Myocyte (in vitro differentiated cells): ENCODE measurements at regions not wholly inside any gene's neighbourhood (a gene's known extent, or its start where the extent isn't known, plus 50 kb on each side); places are given as distances from the start of the nearest gene placed in this dataset.
A peak's percentile ranks its signal among the peaks of the same experiment; 100 is the strongest.

Experiments used
- DNase-seq: peaks from one replicate; pipeline ENCODE4 v3.0.0-alpha.2; 2012; ENCODE audit warnings: low read depth

DNA sequence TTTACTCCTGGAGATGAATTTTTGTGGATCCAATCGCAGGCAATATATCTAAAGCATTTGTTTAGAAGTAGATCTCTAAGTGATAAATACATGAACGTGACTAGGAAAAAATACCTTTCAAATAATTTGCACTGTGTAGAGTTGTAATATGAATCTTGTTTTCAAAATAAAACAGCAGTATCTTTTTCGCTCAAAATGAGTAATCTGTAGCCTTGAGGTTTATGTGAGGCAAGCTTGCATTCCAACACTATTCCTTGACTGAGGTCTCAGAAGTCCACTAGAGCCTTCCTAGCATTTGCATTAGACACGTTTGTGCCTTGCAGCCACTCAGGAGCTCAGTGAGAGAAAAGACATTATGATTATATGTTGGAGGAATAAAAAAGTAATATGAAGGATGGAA lies 138.3 kb upstream of the ROBO1 start:
- DNase-seq: peak; percentile 2

DNA sequence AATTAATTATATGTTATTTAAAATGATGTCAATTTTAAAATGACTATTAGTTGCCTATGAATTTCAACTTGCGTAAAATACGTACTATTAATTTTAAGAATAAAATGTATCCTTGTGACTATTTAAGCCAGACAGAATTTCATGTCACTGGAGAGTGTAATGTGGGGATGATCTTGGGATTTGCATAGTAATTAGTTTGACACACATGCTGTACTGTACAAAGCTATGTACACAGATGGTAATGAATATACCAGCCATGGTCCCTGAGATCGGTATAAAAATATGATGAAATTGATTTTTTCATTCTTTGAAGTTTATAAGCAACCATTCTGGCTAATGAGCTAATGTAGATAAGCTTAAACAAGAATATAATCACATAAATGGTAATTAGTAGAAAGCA lies 134.4 kb upstream of the ROBO1 start:
- DNase-seq: no peak

DNA sequence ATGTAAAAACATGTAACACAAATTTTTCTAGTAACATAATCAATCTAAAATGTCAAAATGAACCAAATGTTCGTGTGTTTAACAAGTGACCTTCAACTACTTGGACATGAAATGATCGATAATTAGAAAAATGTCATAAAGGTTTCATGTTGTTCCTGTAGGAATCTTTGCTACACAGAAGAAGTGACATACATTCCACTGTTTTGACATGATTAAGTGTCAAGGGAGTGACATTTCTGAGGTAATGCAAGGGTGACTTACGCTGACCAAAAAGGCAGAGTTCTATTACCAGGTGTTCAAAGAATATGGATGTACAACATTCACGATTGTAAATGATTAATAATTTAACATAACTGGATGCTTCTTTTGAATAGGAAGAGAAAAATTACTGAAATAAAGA lies 131.1 kb upstream of the ROBO1 start:
- DNase-seq: no peak

DNA sequence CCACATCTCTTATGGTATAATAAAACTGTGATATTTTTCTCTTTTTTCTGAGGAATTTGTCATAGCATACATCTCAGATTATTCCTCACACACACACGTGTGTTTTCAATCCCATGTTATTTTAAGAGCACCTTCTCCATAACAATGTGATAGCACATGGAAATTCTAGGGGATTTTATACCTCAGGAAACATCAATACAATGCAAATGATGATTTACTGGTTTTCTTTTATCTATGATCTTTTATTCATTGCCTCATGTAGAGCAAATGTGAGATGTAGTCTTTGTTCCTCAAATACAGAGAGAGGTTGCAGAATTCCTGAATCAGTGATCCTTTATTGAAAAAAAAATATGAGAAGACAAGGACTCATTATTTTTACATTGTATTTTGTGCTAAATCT lies 128.3 kb upstream of the ROBO1 start:
- no peak for DNase-seq

DNA sequence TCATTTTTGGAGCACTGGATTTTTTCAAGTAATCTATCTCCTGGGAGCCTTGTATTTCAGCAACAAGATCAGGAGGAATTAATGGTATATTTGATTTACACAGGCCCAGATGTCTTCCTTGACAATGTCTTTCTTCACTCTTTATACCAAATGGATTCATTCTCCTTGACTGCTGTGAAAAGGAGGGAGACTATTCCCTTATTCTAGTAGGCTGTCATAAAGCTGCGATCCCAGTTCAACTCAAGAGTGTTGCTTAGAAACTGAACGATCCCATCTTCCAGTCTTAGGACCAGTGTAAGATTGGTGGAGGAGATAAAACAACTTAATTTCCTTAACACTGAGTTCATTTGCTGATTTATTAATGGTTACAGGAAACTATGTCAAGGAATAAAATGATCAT lies 119.4 kb upstream of the ROBO1 start:
- DNase-seq: no peak

DNA sequence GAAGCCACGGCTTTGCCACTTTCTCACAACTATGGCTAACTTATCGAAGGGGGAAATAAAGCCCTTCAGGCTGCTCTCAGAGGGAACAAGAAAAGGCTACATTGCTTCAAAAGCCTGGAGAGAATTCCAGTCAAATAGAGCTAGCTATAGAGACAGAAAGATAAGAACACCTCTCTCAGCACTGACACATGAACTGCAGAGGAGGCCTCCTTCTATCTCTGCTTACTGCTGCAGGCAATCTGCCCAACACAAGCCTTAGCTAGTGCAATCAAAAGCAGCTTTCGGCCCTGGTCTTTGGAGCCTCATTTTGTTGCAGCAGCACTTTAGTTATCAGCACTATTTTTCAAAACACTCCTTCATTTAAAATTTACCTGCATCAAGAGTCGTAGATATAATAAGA lies 118.4 kb upstream of the ROBO1 start:
- DNase-seq: no peak

DNA sequence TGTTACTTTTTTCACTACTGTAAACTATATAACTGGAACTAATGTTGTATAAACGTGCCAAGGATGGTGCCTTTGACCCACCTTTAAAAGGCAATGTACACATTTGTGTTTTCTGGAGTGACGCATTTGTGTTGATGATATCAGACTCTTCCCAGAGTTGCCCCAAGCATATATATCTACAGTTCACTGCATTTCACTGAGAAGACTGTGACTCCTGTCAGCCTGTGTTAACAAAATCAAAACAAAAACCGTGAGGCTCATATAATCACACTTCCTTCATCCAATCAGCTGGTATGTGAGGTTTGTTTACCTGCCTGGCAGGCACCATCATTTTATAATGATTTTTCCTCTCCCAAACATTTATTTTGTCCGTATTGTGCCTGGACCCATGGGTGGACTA lies 117.6 kb upstream of the ROBO1 start:
- DNase-seq: no peak

DNA sequence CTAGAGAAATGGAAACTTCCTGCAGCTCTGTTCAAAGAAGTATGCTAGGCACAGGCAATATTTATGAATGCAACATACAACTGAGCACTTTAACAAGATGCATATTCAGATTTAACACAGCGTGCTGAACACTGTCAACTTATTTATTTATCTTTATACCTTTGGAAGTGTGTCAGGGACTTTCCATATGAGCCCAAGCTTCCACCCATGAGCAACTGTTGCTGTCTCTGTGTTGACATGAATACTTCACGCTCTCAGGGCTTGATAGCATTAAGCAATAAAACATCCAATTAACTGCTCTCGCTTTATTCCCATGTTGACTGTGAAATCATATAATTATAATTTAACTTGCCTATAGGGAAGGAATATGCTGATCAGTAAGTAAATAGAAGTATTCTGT lies 116.6 kb upstream of the ROBO1 start:
- DNase-seq: no peak

DNA sequence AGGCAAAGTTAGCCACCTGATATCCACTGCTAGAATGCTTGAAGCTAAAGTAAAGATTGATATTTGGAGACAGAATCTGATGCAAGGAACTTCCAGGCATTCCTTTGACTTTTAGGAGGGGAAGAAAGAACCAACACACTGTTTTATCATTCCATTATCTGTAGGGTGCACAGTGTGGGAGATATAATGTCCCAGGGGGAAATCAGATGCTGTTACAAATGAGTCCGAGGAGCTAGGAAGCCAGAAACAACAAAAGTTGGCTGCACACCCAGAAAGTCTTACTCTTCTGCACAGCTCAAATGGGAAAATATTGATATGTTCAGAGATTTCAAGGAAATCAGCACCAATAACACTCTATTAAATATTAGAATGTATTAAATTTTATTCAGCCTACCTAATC lies 113.6 kb upstream of the ROBO1 start:
- no peak for DNase-seq

DNA sequence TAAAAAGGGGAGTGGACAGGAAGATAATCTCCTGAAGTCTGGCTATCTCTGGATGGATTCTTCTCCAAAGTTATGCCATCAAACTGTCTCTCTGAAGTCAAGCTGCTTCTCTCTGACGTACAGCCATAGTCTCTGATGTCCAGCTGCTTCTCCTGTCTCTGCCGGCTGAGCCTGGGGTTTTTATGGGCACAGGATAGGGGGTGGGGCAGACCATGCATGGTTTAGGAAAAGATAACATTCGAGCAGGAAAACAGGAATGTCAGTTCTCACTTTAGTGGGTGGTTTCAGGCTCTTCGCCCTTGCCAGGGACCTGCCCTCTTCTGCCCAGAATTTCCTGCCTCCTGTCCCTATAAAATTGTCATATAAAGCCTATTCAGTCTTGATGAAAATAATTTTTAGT lies 110.9 kb upstream of the ROBO1 start:
- no peak for DNase-seq

DNA sequence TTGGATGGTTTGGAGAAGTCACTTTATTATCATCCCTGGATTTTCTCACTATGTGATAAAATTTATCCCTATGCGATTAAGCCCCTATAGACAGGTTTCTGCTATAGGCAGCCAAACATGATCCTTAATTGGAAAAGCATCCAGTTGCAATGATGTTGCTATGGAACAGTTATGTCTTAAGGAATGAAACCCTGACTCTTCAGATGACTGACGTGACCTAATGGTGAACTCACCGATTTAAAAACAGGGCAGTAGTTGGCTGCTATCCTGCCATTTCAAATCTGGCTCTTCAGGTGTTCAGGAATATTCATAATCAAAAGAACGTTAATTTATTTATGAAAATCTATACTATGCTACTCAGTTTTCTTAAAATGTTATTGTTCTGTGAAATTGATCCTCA lies 106.8 kb upstream of the ROBO1 start:
- no peak for DNase-seq

DNA sequence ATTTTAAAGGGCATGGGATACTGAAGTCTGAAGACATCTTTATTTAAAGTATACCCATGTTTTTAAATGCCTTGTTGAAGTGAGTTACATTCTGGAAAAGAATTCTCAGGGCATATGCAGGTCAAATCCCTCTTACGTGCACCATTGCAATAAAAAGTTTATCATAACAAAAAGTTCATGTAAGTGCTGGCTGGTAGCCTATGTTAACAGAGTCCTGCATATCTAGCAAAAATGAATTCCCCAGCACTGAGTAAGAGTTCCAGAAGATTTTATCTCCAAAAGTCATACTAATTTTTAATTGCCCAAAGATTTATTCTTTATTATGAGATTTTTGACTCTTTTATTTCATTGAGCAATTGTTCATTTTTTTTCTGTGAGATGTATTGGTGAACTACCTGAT lies 104.7 kb upstream of the ROBO1 start:
- no peak for DNase-seq

DNA sequence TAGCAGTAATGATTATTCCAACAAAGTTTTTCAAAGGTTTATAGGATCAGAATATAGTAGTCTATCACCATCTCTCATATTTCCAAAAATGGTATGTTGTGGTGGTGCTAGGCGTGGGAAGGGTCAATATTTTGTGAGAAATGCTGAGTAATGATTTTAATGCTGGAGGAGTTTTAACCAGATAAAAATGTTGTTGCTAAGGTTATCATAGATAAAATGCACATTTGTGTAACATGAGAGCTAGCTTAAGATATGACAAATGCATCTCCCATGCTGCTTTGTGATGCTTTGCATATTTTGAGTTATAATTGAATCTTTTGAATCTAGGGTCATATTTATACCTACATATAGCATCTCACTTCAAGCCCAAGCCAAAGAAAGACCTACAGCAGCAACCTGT lies 103.9 kb upstream of the ROBO1 start:
- DNase-seq: no peak

DNA sequence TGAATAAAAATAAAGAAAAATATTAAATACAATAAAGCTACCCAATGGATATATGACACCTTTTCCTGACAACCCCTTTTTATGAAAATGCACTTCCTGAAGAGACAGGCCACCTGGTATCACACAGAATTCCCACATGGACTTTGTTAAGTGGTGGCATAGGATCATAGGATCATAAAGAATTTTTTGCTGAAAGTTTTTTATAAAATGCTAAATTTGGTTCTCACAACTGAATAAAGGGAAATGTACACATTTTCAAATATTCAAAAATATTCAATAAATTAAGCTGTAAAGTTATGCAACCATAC lies 102.5 kb upstream of the ROBO1 start:
- DNase-seq: no peak

DNA sequence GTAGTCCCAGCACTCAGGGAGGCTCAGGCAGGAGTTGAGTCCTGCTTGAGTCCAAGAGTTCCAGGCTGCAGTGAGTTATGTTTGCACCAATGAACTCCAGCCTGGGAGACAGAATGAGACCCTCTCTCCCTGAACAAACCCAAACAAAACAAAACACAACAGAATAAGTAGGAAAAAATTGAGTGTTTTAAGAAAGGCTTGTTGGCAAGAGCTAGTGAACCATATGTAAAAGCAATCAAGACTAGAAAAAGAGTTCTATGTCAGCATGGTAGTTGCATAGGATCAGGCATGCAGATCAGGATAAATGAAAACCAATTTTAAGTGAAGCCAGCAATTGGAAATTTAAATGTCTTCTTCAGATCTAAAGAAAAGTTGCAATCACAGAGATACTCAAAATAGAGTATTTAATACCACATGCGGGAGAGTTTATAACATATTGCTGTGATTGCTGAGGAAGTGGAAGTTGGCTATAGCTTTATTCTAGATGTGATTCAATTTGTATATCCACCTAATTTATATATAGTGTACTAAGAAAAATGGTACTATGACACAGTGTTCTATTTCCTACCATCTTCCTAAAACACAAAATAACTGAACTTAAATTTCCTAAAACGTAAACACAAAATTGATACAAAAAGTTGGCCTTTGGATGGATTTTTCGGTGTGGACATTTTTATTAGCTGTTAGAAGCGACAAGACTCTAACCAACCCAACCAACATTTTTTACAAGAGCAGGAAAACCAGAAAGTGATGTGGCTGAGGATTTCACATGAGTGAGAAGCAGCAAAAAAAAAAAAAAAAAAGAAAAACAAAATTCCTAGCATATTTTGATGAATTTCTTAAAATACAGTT lies 101.9 kb upstream of the ROBO1 start:
- no peak for DNase-seq

DNA sequence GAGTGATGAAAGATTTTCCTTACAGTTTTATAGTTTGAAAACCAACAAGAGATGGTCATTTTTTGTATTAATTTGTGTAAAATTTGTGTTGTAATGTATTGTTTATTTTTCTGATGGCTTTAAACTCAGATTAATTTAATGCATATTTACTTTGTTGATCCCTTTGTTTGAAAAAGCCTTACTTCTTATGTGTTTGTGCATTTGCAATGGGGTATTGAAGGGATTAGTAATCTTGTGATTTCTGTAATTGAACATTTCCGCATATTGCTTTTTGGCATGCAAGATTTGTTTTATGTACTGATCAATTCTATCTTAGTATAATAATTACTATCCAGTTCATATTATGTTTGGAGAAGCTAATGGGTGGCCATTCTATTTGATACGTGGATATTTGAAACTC lies 98.4 kb upstream of the ROBO1 start:
- DNase-seq: no peak

DNA sequence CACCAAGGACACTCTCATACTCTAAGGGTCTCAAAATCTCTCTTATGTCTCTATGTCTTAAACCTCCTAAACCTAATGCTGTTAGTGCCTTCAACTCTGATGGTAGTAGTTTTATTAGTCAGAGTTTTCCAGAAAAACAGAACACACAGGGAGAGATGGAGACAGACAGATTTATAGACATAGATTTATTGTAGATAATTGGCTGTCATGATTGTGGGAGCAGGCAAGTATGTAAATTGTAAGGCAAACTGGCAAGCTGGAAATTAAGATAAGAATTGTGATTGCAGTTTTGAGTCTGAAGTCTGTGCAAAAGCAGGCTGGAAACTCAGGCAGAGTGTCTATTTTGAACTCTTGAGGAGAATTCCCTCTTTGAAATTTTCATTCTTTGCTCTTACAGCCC lies 96.3 kb upstream of the ROBO1 start:
- no peak for DNase-seq

DNA sequence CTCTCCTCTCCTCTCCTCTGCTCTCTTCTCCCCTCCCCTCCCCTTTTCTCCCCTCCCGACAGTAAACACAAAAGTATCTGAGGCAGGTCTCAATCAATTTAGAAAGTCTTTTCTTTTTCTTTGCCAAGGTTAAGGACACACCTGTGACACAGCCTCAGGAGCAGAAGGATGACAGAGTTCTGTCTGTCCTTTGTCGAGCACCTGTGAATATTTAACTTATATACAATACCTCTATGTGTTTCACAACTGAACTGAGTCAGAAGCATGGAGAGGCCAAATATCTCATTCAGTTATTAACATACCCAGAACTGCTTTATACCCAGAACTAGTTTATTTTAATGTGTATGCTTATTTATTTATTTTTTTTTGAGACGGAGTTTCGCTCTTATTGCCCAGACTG lies 81.1 kb upstream of the ROBO1 start:
- DNase-seq: no peak

DNA sequence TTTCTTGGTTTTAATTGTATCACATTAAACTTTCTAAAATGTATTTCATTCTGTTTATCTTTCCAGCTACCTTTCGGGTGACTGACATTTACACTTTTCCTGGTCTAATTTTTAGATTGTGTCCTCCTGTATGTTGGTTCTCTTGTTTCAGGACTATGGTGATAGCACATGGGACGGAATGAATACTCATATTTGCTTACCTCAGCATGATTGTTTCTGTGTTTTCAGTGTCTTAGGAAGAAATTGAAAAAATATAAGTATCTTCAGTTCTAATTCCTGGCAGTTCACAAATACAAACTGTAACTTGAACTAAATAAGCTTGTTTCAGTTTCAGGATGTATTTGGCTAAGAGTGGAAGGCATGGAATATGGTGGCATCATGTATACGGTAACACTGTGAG lies 80.1 kb upstream of the ROBO1 start:
- no peak for DNase-seq

DNA sequence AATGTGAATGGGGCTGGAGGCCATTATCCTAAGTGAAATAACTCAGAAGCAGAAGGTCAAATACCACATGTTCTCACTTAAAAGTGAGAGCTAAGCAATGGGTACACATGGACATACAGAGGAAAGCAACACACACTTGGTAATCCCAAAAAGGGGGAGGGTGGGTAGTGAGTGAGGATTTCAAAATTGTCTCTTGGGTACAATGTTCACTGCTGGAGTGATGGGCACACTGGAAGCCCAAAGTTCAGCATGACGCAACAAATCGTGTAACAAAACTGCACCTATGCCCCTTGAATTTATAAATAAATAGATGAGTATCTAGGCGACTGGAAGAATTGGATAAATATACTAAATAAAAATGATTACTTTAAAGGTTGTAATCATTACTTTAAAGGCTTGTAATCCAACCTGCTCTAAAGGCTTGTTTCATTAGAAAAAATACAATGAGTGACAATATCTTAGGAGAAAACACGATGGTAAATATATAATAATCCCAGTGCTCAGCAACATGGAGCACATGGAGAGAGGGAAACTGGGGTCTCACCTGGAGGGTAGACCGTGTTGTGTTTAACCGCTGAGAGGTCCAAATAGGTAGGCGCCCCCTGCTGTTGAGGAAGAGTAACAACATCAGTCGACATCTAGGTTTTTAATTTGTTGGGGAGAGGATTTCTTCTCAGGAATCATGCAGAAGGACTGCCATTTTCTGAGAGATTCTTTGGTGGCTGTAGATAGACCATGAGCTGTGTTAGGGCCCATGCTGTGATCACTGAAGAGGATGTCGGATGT lies 78.5 kb upstream of the ROBO1 start:
- DNase-seq: no peak

DNA sequence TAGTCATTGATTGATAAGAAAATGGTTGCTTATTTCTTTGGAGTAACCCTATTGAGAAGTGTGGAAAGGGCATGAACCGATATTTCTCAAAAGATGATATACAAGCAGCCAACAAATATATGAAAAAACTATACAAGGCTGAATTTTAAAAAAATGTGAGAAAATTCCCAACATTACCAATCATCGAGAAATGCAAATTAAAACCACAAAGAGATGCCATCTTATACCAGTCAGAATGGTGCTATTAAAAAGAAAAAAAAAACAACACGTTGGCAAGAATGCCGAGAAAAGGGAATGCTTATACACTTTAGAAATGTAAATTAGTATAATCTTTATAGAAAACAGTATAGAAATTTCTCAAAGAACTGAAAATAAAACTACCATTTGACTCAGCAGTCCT lies 77.7 kb upstream of the ROBO1 start:
- DNase-seq: no peak

DNA sequence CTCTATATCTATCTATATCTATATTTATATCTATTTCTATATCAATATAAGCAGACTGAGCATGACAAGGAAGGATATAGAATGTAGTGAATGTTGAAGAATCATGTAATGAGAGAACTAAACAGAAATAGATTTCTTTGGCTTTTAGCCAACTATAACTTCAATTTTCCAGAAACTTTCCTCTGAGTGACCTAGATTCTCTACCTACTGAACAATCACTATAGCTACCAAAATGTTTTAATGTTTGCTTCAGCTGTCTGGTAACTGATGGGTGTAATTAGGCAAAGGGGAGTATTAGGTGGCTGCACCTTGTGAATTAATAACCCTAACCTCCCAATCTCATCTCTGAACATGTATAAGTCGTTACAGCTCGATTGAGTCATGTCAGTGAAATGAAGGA lies 76.4 kb upstream of the ROBO1 start:
- no peak for DNase-seq

DNA sequence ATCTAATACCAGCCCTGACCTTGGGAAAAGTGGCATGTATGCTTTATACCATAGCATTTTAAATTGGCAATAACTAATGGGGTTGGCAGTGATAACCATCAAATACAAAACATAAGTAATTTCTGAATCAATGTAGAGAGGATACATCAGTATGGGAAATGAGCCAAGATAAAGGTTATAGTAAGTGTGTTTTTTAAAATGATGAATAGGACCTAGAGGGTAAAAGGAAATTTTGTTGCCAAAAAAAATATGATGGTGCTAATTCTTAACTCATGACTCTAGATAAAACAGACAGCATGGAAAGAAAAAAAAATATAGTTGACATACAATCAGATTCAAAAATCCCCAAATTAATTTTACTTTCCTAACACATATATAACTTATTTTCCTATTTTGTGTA lies 75.4 kb upstream of the ROBO1 start:
- DNase-seq: no peak
